AG04449 (cell line): ENCODE measurements at regions not wholly inside any gene's neighbourhood (a gene's known extent, or its start where the extent isn't known, plus 50 kb on each side); places are given as distances from the start of the nearest gene placed in this dataset.

Experiments
- CTCF ChIA-PET: fragments of 350-600 bp; formaldehyde crosslinking; extraction: SDS; loops from one replicate; lab custom pipeline; 2021; ENCODE audit warnings: antibody characterized with exemption; lab: Yijun Ruan, JAX
- POLR2A ChIA-PET: fragments of 400-600, 350-600 bp; formaldehyde crosslinking; extraction: SDS; loops from one replicate; lab custom pipeline; 2020; ENCODE audit warnings: antibody characterized with exemption, inconsistent platforms; lab: Yijun Ruan, JAX
- DNase-seq: peaks from one replicate; pipeline ENCODE4 v3.0.0-alpha.2; 2010; ENCODE audit warnings: low read depth, low spot score
- H3K4me3 ChIP-seq: 2 replicates; pipeline ENCODE4 v1.5.1; 2011; ENCODE audit warnings: low read depth, mild to moderate bottlenecking, control low read depth, low read length
- TF ChIP-seq, protein P1 (sequence below): IDR thresholded peaks from one replicate; pipeline ENCODE4 v1.5.1; 2011; ENCODE audit warnings: mild to moderate bottlenecking, moderate library complexity, low read length, control low read depth, inconsistent platforms; ENCODE audit not compliant: insufficient read depth; ENCODE audit errors: missing control alignments

DNA sequence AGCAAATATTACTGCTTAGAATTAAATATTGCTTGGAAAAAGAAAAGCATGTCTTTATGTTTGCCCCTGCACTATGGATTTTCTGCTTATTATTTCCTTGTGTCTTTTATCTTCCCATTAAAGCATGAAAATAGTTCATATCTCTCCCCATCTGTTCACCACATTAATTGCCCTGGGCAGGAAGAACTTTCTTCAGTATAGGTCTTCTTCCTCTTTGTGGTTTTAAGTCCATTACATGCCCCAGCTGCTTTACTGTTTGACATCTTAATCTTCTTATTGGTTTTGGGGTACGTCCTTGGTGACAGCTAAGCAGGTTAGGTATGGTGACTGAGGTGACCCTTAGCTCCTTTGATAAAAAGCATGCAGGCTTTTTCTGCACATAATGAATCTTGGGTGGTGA, 157.3 kb downstream of the AASDH start:
- CTCF ChIA-PET = interaction anchor here (1.1 kb wide), 1 partner anchor 17 kb away, joined by 3 read pairs; no protein-coding TSS in a partner anchor
- POLR2A ChIA-PET = no interaction called here

GRCh38 chr4:56227301-56227835, 159.9 kb downstream of the AASDH start:
- H3K4me3 ChIP-seq = no peak overlapping the region
- ChIA-PET CTCF (no interaction called here), POLR2A (no interaction called here)
- TF ChIP-seq, protein P1, sequence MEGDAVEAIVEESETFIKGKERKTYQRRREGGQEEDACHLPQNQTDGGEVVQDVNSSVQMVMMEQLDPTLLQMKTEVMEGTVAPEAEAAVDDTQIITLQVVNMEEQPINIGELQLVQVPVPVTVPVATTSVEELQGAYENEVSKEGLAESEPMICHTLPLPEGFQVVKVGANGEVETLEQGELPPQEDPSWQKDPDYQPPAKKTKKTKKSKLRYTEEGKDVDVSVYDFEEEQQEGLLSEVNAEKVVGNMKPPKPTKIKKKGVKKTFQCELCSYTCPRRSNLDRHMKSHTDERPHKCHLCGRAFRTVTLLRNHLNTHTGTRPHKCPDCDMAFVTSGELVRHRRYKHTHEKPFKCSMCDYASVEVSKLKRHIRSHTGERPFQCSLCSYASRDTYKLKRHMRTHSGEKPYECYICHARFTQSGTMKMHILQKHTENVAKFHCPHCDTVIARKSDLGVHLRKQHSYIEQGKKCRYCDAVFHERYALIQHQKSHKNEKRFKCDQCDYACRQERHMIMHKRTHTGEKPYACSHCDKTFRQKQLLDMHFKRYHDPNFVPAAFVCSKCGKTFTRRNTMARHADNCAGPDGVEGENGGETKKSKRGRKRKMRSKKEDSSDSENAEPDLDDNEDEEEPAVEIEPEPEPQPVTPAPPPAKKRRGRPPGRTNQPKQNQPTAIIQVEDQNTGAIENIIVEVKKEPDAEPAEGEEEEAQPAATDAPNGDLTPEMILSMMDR = no peak
- DNase-seq = no peak

More for the DNA sequence above, 157.3 kb downstream of the AASDH start:
- no peak overlapping the region for H3K4me3 ChIP-seq
- DNase-seq = no peak
- TF ChIP-seq, protein P1 = no peak

- POLR2A ChIA-PET = no interaction called here
- CTCF ChIA-PET = no interaction called here
- DNase-seq = no peak
- no peak overlapping the region for H3K4me3 ChIP-seq
- TF ChIP-seq, protein P1 = no peak
Observed at GRCh38 chr4:56226579-56226978, 160.7 kb downstream of the AASDH start.

- TF ChIP-seq, protein P1 = no peak
- POLR2A ChIA-PET = no interaction called here
- DNase-seq = no peak
- no peak overlapping the region for H3K4me3 ChIP-seq
- CTCF ChIA-PET = no interaction called here
Observed at GRCh38 chr4:56224641-56225040, 162.7 kb downstream of the AASDH start.

- TF ChIP-seq, protein P1 = no peak
- POLR2A ChIA-PET = no interaction called here
- no peak for DNase-seq
- no peak overlapping the region for H3K4me3 ChIP-seq
- CTCF ChIA-PET = no interaction called here
Observed at GRCh38 chr4:56222514-56222913, 164.8 kb downstream of the AASDH start.

DNA sequence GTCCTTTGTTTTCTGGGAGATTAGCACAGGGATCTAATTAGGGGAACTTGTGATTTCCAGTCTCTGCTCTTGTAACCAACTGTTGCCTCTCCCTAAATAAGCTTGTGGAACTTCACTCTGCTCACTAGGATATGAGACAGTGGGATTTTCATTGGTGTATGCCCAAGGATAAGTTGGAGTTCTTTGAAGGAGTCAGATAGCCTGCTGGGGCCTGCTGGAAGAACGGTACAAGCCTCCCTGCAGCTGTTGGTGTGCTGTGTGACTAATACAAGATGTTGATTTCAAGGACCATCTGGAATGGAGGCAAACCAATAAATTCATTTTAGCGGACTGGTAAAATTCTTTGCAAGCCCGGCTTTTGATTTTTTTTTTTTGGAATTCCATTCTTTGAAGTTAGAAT, 167.0 kb downstream of the AASDH start:
- ChIA-PET POLR2A (no interaction called here), CTCF (no interaction called here)
- no peak for DNase-seq
- no peak overlapping the region for H3K4me3 ChIP-seq
- TF ChIP-seq, protein P1 = no peak
